GM21528 (cell line): ENCODE measurements at regions not wholly inside any gene's neighbourhood (a gene's known extent, or its start where the extent isn't known, plus 50 kb on each side); places are given as distances from the start of the nearest gene placed in this dataset.
"Not testable (repeated sequence)": the region's sequence is repeated elsewhere in the genome, so short reads cannot be mapped to it uniquely, and the experiment has no call there.

ENCODE experiments used
- ATAC-seq: cut with Tn5 transposase; IDR thresholded peaks from one replicate; pipeline ENCODE4 v1.9.1; 2021; ENCODE audit warnings: mild to moderate bottlenecking, moderate library complexity; ENCODE audit not compliant: unreplicated experiment, low FRiP score

DNA sequence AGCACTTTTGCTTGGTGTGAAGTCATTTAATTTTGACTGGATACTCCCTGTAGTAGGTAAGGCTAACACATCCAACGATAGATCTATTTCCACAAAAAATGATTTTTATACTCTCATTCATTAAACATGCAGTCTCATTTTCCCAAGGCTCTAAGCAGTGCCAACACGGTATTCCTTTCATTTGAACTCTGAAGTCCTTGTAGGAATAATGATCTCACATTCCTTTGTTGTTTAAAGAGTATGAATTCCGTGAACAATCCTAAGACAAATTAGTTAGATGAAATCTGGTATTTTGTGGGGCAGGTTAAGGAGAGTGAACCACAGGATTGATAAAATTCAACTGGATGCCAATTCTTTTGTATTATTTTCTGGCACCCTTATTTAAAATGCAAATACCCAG, 66.6 kb downstream of the LACC1 start:
- no peak for ATAC-seq

GRCh38 chr13:43947897-43948458, 68.3 kb downstream of the LACC1 start:
- no peak for ATAC-seq

- ATAC-seq = no peak
Measured at GRCh38 chr13:43953370-43953769, 73.7 kb downstream of the LACC1 start.

DNA sequence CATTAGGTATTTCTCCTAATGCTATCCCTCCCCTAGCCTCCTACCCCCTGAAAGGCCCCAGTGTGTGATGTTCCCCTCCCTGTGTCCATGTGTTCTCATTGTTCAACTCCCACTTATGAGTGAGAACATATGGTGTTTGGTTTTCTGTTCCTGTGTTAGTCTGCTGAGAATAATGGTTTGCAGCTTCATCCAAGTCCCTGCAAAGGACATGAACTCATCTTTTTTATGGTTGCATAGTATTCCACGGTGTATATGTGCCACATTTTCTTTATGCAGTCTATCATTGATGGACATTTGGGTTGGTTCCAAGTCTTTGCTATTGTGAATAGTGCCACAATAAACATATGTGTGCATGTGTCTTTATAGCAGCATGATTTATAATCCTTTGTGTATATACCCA, 77.3 kb downstream of the LACC1 start:
- not testable (repeated sequence) for ATAC-seq

GRCh38 chr13:43959291-43959690, 79.6 kb downstream of the LACC1 start:
- ATAC-seq = no peak

- no peak for ATAC-seq
Measured at GRCh38 chr13:43961909-43962308, 82.2 kb downstream of the LACC1 start.

GRCh38 chr13:43963726-43964125, 84.0 kb downstream of the LACC1 start:
- ATAC-seq = no peak

GRCh38 chr13:43964698-43965458, 85.2 kb downstream of the LACC1 start:
- ATAC-seq = no peak

DNA sequence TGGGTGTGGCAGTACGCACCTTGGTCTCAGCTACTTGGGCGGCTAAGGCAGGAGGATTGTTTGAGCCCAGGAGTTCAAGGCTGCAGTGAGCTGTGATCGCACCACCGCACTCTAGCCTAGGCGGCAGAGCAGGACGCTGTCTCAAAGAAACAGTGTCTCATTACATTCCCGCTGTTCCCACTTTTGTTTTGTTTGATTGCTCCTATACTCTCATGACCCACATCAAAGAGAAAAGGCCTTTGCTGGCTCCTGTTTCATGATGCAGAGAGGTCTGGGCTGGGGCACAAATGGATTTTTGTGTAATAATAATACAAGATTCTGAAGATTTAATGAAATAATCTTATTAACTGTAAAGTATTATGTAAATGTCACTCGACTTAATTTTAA, 85.7 kb downstream of the LACC1 start:
- no peak for ATAC-seq

DNA sequence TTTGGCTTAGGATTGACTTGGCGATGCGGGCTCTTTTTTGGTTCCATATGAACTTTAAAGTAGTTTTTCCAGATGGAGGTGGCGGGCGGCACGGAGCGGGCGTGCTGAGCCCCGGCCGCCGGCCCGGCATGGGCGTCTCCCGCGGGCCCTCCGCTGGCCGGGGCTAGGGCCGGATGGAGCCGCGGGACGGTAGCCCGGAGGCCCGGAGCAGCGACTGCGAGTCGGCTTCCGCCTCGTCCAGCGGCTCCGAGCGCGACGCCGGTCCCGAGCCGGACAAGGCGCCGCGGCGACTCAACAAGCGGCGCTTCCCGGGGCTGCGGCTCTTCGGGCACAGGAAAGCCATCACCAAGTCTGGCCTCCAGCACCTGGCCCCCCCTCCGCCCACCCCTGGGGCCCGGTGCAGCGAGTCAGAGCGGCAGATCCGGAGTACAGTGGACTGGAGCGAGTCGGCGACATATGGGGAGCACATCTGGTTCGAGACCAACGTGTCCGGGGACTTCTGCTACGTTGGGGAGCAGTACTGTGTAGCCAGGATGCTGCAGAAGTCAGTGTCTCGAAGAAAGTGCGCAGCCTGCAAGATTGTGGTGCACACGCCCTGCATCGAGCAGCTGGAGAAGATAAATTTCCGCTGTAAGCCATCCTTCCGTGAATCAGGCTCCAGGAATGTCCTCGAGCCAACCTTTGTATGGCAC, 88.7 kb downstream of the LACC1 start:
- ATAC-seq = not testable (repeated sequence)

GRCh38 chr13:43968943-43969690, 89.4 kb downstream of the LACC1 start:
- ATAC-seq = not testable (repeated sequence)

DNA sequence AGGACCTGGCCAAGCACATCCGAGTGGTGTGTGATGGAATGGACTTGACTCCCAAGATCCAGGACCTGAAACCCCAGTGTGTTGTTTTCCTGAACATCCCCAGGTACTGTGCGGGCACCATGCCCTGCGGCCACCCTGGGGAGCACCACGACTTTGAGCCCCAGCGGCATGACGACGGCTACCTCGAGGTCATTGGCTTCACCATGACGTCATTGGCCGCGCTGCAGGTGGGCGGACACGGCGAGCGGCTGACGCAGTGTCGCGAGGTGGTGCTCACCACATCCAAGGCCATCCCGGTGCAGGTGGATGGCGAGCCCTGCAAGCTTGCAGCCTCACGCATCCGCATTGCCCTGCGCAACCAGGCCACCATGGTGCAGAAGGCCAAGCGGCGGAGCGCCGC, 90.2 kb downstream of the LACC1 start:
- ATAC-seq = not testable (repeated sequence)

DNA sequence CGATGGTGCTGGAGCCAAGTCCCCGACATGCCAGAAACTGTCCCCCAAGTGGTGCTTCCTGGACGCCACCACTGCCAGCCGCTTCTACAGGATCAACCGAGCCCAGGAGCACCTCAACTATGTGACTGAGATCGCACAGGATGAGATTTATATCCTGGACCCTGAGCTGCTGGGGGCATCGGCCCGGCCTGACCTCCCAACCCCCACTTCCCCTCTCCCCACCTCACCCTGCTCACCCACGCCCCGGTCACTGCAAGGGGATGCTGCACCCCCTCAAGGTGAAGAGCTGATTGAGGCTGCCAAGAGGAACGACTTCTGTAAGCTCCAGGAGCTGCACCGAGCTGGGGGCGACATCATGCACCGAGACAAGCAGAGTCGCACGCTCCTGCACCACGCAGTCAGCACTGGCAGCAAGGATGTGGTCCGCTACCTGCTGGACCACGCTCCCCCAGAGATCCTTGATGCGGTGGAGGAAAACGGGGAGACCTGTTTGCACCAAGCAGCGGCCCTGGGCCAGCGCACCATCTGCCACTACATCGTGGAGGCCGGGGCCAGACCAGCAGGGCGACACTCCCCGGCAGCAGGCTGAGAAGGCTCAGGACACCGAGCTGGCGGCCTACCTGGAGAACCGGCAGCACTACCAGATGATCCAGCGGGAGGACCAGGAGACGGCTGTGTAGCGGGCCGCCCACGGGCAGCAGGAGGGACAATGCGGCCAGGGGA, 91.0 kb downstream of the LACC1 start:
- ATAC-seq = not testable (repeated sequence)

- not testable (repeated sequence) for ATAC-seq
Measured at GRCh38 chr13:43971324-43971723, 91.6 kb downstream of the LACC1 start.

DNA sequence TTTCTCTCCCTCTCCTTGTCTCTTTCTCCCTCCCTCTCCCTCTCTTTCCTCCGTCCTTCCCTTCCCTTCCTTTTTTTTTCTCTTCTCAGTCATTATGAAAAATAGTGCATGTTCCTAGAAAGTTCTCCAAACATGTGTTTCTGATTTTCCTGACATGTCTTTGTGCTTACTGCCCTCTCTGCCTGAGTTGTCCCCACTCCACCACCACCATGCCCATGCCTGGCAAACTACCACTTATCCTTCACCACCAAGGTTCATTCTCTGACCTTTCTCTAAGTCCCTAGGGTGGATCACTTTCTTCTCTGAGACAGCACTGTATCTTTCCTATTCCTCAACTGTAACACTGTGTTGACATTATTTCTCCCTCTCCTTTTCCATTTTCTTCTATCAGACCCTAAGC, 98.2 kb downstream of the LACC1 start:
- ATAC-seq = no peak

DNA sequence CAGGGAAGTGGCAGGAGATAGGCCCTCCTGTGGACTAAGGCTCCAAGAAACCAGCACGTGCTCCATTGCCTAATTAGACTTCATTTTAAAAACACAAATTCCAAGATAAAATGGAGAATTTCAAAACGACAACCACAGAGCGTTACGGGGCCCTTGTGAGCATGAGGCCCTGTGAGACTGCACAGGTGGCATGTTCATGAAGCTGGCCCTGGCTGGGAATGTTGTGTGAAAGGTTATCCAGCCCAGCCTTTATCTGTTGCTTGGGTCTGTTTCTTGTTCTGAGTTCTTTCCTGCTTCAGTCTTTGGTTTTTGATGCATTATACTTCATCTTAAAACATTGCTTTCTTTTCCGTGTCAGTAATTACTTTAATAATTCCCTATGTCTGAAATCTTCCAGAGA, 99.0 kb downstream of the LACC1 start:
- no peak for ATAC-seq

DNA sequence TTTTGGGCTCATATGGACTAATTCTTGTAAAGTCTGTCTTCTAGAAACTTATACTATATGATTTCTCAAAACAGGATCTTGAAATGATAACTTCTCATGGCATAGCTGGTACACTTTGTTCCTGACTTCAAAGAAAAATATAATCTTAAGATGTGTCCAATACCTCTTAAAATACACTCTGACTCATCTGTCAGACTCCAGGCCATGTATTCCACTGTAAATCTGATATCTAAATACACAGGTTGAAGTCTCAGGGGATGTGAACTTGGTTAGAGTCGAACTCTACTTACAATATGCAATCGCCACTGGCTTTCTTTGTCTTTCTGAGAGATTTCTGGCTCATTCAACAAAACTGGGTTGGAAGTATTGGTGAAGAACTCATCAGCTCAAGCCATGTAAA, 99.8 kb downstream of the LACC1 start:
- no peak for ATAC-seq

GRCh38 chr13:43980587-43980986, 100.9 kb downstream of the LACC1 start:
- ATAC-seq = no peak

- no peak for ATAC-seq
Measured at GRCh38 chr13:43981091-43981490, 101.4 kb downstream of the LACC1 start.

DNA sequence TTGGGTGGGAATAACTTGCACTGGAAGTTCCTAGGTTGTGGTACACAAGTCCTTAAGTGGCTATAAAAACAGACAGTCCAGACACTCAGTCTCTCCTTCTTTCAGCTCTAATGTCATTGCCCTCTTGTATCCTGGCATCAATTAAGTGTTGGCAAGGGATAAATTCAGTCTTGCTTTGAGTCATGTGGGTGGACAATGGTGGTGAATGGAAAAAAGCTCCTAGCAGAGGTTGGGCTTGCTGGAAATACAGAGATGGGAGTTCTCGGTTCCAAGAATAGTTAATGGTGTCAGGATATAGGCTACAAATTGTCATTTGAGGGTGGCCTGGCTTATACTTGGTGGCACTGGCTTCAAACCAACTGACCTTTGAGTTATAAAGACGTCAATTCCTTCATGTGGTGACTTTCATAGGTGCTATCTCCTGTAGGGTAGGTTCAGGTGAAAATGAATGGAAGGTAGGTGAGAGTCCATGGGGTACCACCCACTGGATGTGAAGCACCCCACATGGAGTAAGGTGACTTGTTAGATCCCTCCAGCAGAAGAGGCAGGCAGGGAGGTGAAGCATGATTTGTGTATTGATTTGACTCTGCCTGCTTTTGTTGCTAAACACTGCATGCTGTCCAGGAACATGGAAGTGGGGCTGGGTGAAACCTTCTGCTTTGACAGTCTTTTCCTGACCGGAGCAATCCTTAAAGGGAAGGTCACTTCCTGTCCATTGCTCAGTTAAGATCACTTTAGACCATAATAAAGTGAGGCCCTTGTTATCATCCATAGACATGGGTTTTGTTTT, 102.0 kb downstream of the LACC1 start:
- no peak for ATAC-seq
